HG02938 (cell line): ENCODE measurements at regions not wholly inside any gene's neighbourhood (a gene's known extent, or its start where the extent isn't known, plus 50 kb on each side); places are given as distances from the start of the nearest gene placed in this dataset.

Experiments used
- ATAC-seq: cut with Tn5 transposase; IDR thresholded peaks from one replicate; pipeline ENCODE4 v1.9.1; 2021; ENCODE audit warnings: mild to moderate bottlenecking, moderate library complexity; ENCODE audit not compliant: unreplicated experiment

- no peak for ATAC-seq
Observed at GRCh38 chr2:196480653-196481323, 158.7 kb upstream of the CCDC150 start.

GRCh38 chr2:196481324-196481697 is 158.2 kb upstream of the CCDC150 start:
- ATAC-seq = no peak

GRCh38 chr2:196482119-196483065 is 157.1 kb upstream of the CCDC150 start:
- no peak for ATAC-seq

GRCh38 chr2:196486146-196486545 is 153.4 kb upstream of the CCDC150 start:
- no peak for ATAC-seq

GRCh38 chr2:196487417-196487816 is 152.1 kb upstream of the CCDC150 start:
- no peak for ATAC-seq

GRCh38 chr2:196489371-196489770 is 150.1 kb upstream of the CCDC150 start:
- no peak for ATAC-seq

- ATAC-seq = no peak
Observed at GRCh38 chr2:196492946-196493345, 146.6 kb upstream of the CCDC150 start.

GRCh38 chr2:196498962-196499361 is 140.6 kb upstream of the CCDC150 start:
- no peak for ATAC-seq

- no peak for ATAC-seq
Observed at GRCh38 chr2:196499686-196500085, 139.8 kb upstream of the CCDC150 start.

- ATAC-seq = no peak
Observed at GRCh38 chr2:196500686-196501431, 138.7 kb upstream of the CCDC150 start.

GRCh38 chr2:196501836-196502235 is 137.7 kb upstream of the CCDC150 start:
- ATAC-seq = no peak

GRCh38 chr2:196502386-196502785 is 137.1 kb upstream of the CCDC150 start:
- no peak for ATAC-seq

GRCh38 chr2:196503398-196503797 is 136.1 kb upstream of the CCDC150 start:
- ATAC-seq = no peak

- ATAC-seq = peak; percentile 80
Observed at GRCh38 chr2:196504788-196505187, 134.7 kb upstream of the CCDC150 start.

- ATAC-seq = no peak
Observed at GRCh38 chr2:196510246-196510645, 129.3 kb upstream of the CCDC150 start.

GRCh38 chr2:196511258-196512168 is 128.0 kb upstream of the CCDC150 start:
- ATAC-seq = no peak

- no peak for ATAC-seq
Observed at GRCh38 chr2:196513796-196514526, 125.6 kb upstream of the CCDC150 start.

- ATAC-seq = no peak
Observed at GRCh38 chr2:196514641-196515040, 124.9 kb upstream of the CCDC150 start.

GRCh38 chr2:196515051-196515450 is 124.5 kb upstream of the CCDC150 start:
- no peak for ATAC-seq

GRCh38 chr2:196515608-196516007 is 123.9 kb upstream of the CCDC150 start:
- no peak for ATAC-seq
